ENCODE measurements at regions not wholly inside any gene's neighbourhood (a gene's known extent, or its start where the extent isn't known, plus 50 kb on each side); places are given as distances from the start of the nearest gene placed in this dataset.
"Not testable (repeated sequence)": the region's sequence is repeated elsewhere in the genome, so short reads cannot be mapped to it uniquely, and the experiment has no call there.

DNA sequence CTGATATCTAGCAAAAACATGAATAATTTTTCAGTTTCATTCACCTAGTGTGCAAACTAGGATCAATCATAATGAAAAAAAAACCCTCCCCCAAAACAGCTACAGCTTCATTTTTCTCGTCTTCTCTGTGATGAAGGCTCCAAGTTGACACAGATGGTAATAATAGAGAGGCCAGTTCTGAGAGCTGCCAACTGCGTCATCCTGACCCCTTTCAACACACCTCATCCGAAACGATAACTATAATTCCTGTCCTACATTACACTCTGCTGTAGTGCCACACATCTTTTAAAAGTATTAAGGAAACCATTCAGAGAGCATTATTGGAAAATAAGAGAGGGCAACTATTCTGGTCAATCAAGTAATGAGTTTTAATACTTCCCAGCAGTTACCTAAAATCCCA lies 962.3 kb upstream of the ADAMTS5 start:
- H3K4me1 Mint-ChIP-seq (ENCODE audit: low read depth); H3K27ac Mint-ChIP-seq; DNase-seq (ENCODE audit: low spot score); intact Hi-C loops (cut with micrococcal nuclease); H3K9me3 Mint-ChIP-seq; H3K36me3 Mint-ChIP-seq (ENCODE audit: low read depth); H3K27me3 Mint-ChIP-seq (ENCODE audit: low read depth); H3K4me3 Mint-ChIP-seq (ENCODE audit: low read depth): not testable (repeated sequence)

DNA sequence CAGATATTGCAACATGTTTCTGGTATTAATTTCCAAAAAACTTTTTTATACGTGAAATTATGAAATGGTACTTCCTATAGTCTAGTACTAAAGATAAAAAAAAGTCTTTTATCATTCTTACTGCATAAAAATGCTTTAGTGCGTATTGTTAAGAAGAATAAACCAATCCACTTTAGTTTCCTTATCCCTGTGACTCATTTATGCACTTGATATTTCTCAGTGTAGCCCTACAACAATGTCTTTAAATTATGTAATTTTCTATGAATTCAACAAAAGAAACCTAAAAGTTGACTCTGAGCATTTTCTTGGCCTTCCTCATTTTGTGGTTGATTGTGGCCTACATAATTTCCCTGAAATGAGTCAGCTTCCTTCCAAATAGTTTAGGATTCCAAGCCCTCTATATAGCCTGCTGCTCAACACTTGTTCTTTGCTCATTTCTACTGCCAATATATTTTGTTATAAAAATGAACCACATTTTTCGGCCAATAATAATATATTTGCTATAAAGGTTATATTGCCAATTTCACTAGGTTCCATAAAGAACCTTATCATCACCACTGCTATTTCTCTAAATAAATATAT lies 961.7 kb upstream of the ADAMTS5 start:
- DNase-seq (ENCODE audit: low spot score); H3K9me3 Mint-ChIP-seq; H3K36me3 Mint-ChIP-seq (ENCODE audit: low read depth); H3K27me3 Mint-ChIP-seq (ENCODE audit: low read depth); H3K27ac Mint-ChIP-seq; H3K4me3 Mint-ChIP-seq (ENCODE audit: low read depth); H3K4me1 Mint-ChIP-seq (ENCODE audit: low read depth); intact Hi-C loops (cut with micrococcal nuclease): not testable (repeated sequence)

DNA sequence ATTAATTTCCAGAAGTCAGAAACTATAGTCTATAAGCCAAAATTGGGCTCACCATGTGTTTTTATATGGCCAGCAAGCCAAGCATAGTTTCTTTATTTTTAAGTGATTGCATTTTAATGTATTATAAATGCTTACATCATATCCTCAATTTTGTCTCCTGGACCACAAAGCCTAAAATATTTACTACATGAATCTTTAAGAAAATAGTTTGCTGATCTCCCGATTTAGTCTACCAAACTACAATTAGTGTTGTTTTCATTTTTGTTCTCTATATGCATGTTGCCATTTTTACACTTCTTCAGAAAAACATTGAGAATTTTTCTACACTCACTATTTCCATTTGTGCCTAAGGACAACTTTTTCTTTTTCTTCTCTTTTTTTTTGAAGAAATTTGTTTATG lies 954.5 kb upstream of the ADAMTS5 start:
- H3K4me1 Mint-ChIP-seq (ENCODE audit: low read depth); H3K4me3 Mint-ChIP-seq (ENCODE audit: low read depth); DNase-seq (ENCODE audit: low spot score); H3K36me3 Mint-ChIP-seq (ENCODE audit: low read depth); H3K27ac Mint-ChIP-seq; H3K27me3 Mint-ChIP-seq (ENCODE audit: low read depth); intact Hi-C loops (cut with micrococcal nuclease): not testable (repeated sequence)
- H3K9me3 Mint-ChIP-seq: peaks cover 14% of the 10 kb centered on the region

DNA sequence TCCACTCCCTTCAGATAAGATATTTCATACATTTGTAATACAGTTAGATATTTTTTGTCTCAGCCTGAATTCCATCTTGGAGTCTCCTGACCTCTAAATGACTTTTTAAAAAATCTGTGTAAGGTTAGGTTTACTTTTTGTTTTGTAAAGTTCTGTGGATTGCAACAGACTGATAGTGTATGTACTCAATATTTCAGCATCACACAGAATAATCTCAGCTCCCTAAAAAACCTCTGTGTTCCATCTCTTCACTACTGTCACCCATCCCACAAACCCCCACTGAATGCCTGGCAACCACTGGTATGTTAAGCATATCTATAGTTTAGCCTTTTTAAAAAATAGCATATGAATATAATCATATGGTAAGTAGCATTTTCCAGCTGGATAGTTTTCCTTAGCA lies 951.1 kb upstream of the ADAMTS5 start:
- H3K27me3 Mint-ChIP-seq (ENCODE audit: low read depth); H3K4me1 Mint-ChIP-seq (ENCODE audit: low read depth); H3K4me3 Mint-ChIP-seq (ENCODE audit: low read depth); H3K36me3 Mint-ChIP-seq (ENCODE audit: low read depth); DNase-seq (ENCODE audit: low spot score); intact Hi-C loops (cut with micrococcal nuclease); H3K27ac Mint-ChIP-seq: not testable (repeated sequence)
- peaks cover 17% of the 10 kb centered on the region for H3K9me3 Mint-ChIP-seq

DNA sequence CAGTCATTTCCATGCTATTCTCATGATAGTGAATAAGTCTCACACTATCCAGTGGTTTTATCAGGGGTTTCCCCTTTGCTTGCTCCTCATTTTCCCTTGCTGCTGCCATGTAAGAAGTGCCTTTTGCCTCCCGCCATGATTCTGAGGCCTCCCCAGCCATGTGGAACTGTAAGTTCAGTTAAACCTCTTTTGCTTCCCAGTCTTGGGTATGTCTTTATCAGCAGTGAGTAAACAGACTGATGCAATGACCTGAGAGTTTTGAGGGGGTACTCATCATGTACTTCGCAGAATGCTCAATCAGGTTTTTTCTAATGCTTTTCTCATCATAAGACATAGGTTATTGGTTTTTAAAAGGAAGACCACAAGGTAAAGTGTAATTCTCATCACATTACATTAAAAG lies 949.4 kb upstream of the ADAMTS5 start:
- H3K4me1 Mint-ChIP-seq (ENCODE audit: low read depth); H3K27ac Mint-ChIP-seq; H3K4me3 Mint-ChIP-seq (ENCODE audit: low read depth); H3K36me3 Mint-ChIP-seq (ENCODE audit: low read depth); DNase-seq (ENCODE audit: low spot score); intact Hi-C loops (cut with micrococcal nuclease); H3K27me3 Mint-ChIP-seq (ENCODE audit: low read depth): not testable (repeated sequence)
- H3K9me3 Mint-ChIP-seq: peaks cover 17% of the 10 kb centered on the region

DNA sequence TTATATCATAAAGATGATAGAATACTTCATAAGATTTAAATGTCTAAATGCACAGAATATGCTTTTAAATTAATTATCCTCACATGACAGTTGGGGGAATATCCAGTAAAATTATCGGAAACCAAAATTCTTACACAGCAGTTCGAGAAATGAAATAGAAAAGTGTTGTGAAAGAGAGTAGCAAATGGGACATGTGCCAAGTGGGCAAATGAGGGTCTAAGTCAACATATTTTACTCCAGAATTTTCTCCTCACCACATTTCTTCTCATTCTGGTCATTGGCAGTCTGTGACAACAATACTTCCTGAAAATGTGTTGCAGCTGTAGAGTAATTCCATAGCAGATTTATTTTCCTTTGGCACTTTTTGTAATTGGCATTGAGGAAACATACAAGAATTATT lies 945.2 kb upstream of the ADAMTS5 start:
- DNase-seq (ENCODE audit: low spot score); H3K27me3 Mint-ChIP-seq (ENCODE audit: low read depth); H3K27ac Mint-ChIP-seq; H3K4me1 Mint-ChIP-seq (ENCODE audit: low read depth); intact Hi-C loops (cut with micrococcal nuclease); H3K4me3 Mint-ChIP-seq (ENCODE audit: low read depth); H3K36me3 Mint-ChIP-seq (ENCODE audit: low read depth): not testable (repeated sequence)
- peaks cover 16% of the 10 kb centered on the region for H3K9me3 Mint-ChIP-seq

DNA sequence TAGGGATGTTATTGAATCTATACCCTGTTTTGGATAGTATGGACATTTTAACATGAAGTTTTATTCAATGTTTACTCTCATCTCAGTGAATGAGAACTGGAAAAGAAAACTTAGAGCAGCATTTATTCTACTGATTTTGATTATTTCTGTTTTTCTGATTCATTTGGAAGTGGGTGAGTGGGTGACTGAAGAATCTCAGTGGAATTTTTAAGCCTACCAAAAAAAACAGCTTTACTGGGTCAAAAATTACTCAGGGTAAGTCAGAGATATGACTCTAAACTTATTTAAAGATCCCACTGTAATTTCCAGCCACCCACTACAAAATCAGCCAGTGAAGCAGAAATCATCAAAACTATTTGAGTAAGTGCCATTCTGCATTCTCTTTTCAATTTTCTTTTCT lies 942.6 kb upstream of the ADAMTS5 start:
- H3K4me3 Mint-ChIP-seq (ENCODE audit: low read depth); H3K27ac Mint-ChIP-seq; intact Hi-C loops (cut with micrococcal nuclease); DNase-seq (ENCODE audit: low spot score); H3K4me1 Mint-ChIP-seq (ENCODE audit: low read depth); H3K27me3 Mint-ChIP-seq (ENCODE audit: low read depth); H3K36me3 Mint-ChIP-seq (ENCODE audit: low read depth): not testable (repeated sequence)
- peaks cover 12% of the 10 kb centered on the region for H3K9me3 Mint-ChIP-seq

DNA sequence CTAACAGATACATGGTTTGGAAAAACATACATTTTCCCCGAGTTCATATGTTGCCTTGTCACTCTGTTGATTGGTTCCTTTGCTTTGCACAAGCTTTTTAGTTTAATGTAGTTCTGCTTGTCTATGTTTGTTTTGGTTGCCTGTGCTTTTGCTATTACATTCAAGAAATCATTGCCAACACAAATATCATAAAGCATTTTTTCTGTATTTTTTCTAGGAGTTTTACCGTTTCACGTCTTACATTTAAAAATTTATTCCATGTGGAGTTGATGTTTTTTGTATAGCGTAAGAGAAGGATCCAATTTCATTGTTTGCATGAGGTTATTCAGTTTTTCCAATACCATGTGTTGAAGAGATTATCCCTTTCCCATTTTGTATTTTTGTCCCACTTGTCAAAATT lies 941.9 kb upstream of the ADAMTS5 start:
- H3K36me3 Mint-ChIP-seq (ENCODE audit: low read depth); H3K4me1 Mint-ChIP-seq (ENCODE audit: low read depth); H3K27me3 Mint-ChIP-seq (ENCODE audit: low read depth); H3K27ac Mint-ChIP-seq; DNase-seq (ENCODE audit: low spot score); H3K4me3 Mint-ChIP-seq (ENCODE audit: low read depth); H3K9me3 Mint-ChIP-seq; intact Hi-C loops (cut with micrococcal nuclease): not testable (repeated sequence)

DNA sequence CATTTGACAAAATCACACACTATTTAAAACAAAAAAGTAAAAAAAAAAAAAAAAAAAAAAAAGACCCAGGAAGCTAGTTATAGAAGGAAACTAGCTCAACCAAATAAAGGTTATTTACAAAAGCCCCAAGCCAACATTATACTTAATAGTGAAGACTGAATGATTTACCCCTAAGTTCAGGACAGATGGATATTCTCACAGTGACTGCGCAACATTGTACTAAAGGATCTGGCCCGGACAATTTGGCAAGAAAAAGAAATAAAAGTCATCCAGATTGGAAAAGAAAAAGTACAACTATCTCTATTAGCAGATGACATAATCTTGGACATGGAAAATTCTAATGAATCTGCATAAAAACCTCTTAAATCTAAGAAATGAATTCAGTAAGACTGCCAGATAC lies 936.0 kb upstream of the ADAMTS5 start:
- DNase-seq (ENCODE audit: low spot score); H3K27ac Mint-ChIP-seq; intact Hi-C loops (cut with micrococcal nuclease); H3K4me3 Mint-ChIP-seq (ENCODE audit: low read depth); H3K27me3 Mint-ChIP-seq (ENCODE audit: low read depth); H3K4me1 Mint-ChIP-seq (ENCODE audit: low read depth); H3K36me3 Mint-ChIP-seq (ENCODE audit: low read depth): not testable (repeated sequence)
- H3K9me3 Mint-ChIP-seq: peaks cover 16% of the 10 kb centered on the region

DNA sequence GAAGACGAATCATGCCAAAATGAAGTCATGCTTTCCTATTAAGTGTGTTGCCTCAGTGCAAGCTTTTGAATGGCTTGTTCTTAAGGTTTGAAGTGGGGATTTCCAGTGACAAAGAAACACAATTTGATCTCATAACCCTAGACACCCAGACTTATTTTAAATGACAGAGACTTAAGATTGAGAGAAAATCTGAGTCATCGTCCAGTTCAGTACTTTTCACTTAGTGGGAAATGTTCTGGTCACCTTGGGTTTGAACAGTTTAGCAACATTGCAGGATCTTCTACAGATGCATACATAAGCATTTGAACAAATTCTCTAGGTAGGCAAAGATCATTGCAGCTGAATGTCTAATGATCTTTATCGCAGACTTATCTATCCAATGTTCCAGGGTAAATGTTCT lies 926.7 kb upstream of the ADAMTS5 start:
- intact Hi-C loops (cut with micrococcal nuclease); H3K9me3 Mint-ChIP-seq; DNase-seq (ENCODE audit: low spot score); H3K36me3 Mint-ChIP-seq (ENCODE audit: low read depth); H3K4me1 Mint-ChIP-seq (ENCODE audit: low read depth); H3K27me3 Mint-ChIP-seq (ENCODE audit: low read depth); H3K27ac Mint-ChIP-seq; H3K4me3 Mint-ChIP-seq (ENCODE audit: low read depth): not testable (repeated sequence)

DNA sequence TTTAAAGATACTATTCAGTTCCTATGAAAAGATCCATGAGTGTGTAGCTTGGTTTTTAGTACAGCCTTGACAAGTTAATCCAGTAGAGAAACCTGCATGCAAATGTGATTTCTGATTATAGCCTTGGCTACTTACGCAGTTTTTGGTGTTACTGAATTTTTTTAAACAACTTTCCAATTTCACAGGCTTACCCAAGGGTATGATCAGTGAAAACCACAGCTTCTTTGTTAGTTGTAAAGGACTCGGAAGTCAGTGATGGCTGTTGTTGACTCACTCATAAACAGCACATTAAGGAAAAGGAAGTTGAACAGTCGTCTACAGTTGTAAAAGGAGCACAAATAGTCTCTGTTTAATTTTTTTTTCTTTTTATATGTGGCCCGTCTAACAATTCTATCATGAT lies 924.6 kb upstream of the ADAMTS5 start:
- H3K4me1 Mint-ChIP-seq (ENCODE audit: low read depth); H3K27ac Mint-ChIP-seq; intact Hi-C loops (cut with micrococcal nuclease); H3K9me3 Mint-ChIP-seq; H3K27me3 Mint-ChIP-seq (ENCODE audit: low read depth); DNase-seq (ENCODE audit: low spot score); H3K36me3 Mint-ChIP-seq (ENCODE audit: low read depth); H3K4me3 Mint-ChIP-seq (ENCODE audit: low read depth): not testable (repeated sequence)

DNA sequence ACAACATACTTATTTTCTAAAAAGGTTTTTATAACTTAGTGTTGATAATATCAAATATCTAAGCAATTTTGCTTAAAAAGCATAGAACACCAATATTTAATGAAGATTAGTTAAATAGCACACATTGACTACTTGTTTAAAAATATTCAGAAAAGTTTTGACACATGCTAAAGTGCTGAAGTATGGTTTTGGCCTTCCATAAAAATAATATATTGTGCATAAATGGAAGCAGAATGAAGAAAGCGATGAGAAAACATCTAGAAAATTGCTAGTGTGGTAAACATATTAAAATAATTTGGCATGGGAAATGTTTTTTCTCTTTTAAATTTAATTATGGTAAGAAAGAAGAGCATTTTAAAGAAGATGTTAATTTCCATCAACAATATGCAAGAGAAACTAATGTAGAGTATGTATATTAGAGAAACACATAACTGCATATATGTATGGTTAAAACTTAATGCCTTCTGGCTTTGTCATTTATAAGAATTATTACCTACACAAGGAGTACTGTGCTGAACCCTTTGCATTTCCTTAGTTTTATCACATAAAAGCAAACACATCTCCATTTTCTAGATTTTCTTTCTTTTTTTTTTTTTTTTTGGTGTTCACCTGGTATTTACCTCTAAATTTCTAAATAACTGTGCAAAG lies 921.0 kb upstream of the ADAMTS5 start:
- H3K9me3 Mint-ChIP-seq; H3K36me3 Mint-ChIP-seq (ENCODE audit: low read depth); H3K27ac Mint-ChIP-seq; DNase-seq (ENCODE audit: low spot score); H3K4me3 Mint-ChIP-seq (ENCODE audit: low read depth); intact Hi-C loops (cut with micrococcal nuclease); H3K4me1 Mint-ChIP-seq (ENCODE audit: low read depth); H3K27me3 Mint-ChIP-seq (ENCODE audit: low read depth): not testable (repeated sequence)

DNA sequence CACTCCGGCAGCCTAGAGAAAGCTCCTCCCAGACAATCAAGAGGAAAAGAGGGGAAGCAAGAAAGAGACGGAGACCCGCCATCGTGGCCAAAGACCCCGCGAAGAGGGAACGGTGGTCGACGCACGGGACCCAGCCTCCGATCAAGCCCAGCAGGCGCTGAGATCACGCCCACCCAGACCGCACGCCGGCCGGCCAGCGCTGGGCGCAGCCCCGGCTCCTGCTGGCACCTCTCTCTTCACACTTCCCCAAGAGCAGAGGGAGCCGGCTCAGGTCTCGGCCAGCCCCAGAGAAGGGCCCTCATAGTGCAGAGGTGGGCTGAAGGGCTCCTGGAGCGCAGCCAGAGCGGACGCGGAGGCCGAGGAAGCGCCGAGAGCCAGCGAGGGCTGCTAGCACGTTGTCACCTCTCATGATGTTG lies 918.4 kb upstream of the ADAMTS5 start:
- DNase-seq (ENCODE audit: low spot score): no peak
- Mint-ChIP-seq H3K4me3 (ENCODE audit: low read depth) (no peak overlapping the region), H3K9me3 (peaks cover 5% of the 10 kb centered on the region), H3K4me1 (ENCODE audit: low read depth) (no peaks in the 10 kb centered on the region), H3K36me3 (ENCODE audit: low read depth) (no peaks in the 10 kb centered on the region), H3K27me3 (ENCODE audit: low read depth) (no peaks in the 10 kb centered on the region), H3K27ac (no peak overlapping the region)
- intact Hi-C loops (cut with micrococcal nuclease): no loop called here

DNA sequence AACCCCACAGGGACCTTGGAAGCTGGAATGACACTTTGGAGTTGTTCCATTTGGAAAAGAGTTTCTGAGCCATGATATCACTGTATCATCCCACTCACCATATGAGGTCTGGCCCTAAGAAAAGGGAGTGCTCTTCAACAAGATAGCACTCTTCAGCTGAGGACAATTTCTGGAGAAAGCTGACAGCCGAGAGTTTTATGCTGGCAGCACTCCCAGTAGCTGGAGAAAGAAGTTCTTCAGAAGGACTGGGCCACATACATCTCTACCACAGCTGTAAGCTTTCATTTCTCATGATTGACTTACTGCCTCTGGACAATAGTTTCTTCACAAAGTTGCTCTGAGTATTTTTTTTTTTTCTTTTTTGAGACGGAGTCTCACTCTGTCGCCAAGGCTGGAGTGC lies 914.4 kb upstream of the ADAMTS5 start:
- not testable (repeated sequence) for H3K27me3 Mint-ChIP-seq (ENCODE audit: low read depth)

More for the DNA sequence above, 914.4 kb upstream of the ADAMTS5 start:
- H3K4me3 Mint-ChIP-seq (ENCODE audit: low read depth); H3K27ac Mint-ChIP-seq; H3K9me3 Mint-ChIP-seq; DNase-seq (ENCODE audit: low spot score); H3K4me1 Mint-ChIP-seq (ENCODE audit: low read depth); intact Hi-C loops (cut with micrococcal nuclease); H3K36me3 Mint-ChIP-seq (ENCODE audit: low read depth): not testable (repeated sequence)
